Stomach (tissue), 4 donors: ENCODE measurements at regions not wholly inside any gene's neighbourhood (a gene's known extent, or its start where the extent isn't known, plus 50 kb on each side); places are given as distances from the start of the nearest gene placed in this dataset.

Source experiments
- EP300 ChIP-seq: sonication (generic); formaldehyde crosslinking; IDR thresholded peaks from one replicate; pipeline ENCODE4 v1.6.1; 2017; ENCODE audit warnings: antibody characterized with exemption
- POLR2A ChIP-seq, 4 donors: fragments of 450-650 bp; IDR thresholded peaks; one replicate each; pipeline ENCODE4 v1.6.1; 2016; ENCODE audit warnings: antibody characterized with exemption in 4 of 4, control low read depth in 2 of 4, mild to moderate bottlenecking in 1 of 4, moderate library complexity in 1 of 4
- TF ChIP-seq, protein P1 (sequence below), 7 experiments: fragments of 450-650 bp in 4 of 7; fragments of 200-600 bp in 3 of 7; sonication (generic) in 3 of 7; IDR thresholded peaks; one replicate each; pipeline ENCODE4 v1.5.1; 2016 to 2019; ENCODE audit warnings: antibody characterized with exemption in 7 of 7, control low read depth in 2 of 7, mild to moderate bottlenecking in 1 of 7

- TF ChIP-seq, protein P1, sequence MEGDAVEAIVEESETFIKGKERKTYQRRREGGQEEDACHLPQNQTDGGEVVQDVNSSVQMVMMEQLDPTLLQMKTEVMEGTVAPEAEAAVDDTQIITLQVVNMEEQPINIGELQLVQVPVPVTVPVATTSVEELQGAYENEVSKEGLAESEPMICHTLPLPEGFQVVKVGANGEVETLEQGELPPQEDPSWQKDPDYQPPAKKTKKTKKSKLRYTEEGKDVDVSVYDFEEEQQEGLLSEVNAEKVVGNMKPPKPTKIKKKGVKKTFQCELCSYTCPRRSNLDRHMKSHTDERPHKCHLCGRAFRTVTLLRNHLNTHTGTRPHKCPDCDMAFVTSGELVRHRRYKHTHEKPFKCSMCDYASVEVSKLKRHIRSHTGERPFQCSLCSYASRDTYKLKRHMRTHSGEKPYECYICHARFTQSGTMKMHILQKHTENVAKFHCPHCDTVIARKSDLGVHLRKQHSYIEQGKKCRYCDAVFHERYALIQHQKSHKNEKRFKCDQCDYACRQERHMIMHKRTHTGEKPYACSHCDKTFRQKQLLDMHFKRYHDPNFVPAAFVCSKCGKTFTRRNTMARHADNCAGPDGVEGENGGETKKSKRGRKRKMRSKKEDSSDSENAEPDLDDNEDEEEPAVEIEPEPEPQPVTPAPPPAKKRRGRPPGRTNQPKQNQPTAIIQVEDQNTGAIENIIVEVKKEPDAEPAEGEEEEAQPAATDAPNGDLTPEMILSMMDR (IDR thresholded peaks at IDR 0.05), result no peak
- no peak for TF ChIP-seq EP300
- no peak for TF ChIP-seq POLR2A (IDR thresholded peaks at IDR 0.05)
Measured at GRCh38 chr4:14867847-14868246, 134.4 kb upstream of the CPEB2 start.
